ENCODE measurements at regions not wholly inside any gene's neighbourhood (a gene's known extent, or its start where the extent isn't known, plus 50 kb on each side); places are given as distances from the start of the nearest gene placed in this dataset.

DNA sequence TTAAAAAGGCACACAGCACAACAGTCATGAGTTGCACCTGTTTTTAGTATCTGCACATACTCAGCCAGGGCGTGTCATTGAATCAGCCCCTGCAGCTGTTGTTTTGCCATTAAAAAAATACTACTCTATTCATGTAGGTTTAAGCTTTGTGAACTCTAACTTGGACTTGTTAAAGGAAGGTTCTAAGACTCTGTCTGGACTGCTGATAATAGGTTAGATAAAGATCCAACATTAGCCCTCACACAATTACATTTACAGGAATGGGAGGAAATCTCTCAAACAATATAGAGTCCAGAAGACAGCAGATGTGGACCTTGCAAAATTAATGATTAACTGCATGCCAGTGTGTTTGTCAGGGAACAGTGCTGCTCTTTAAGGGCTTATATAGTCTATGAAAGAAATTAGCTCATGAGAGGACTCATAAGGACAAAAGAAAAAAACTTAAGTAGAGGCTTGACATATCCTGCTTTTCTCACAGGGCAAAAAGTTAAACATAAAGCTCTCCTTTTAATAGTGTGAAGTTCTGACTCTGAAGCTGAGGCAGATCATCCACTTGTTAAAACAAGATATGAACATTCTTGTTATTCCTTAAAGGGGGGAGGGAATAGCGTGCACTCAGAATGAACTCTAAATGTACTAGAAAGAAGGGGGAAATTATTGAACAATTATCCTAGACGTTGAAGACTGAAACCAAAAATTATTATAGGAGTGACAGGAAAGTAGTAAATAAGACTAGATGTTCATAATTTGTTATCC, 243.6 kb downstream of the NDFIP2 start:
- no peak for DNase-seq (ENCODE audit: low read depth in 3 of 3)

DNA sequence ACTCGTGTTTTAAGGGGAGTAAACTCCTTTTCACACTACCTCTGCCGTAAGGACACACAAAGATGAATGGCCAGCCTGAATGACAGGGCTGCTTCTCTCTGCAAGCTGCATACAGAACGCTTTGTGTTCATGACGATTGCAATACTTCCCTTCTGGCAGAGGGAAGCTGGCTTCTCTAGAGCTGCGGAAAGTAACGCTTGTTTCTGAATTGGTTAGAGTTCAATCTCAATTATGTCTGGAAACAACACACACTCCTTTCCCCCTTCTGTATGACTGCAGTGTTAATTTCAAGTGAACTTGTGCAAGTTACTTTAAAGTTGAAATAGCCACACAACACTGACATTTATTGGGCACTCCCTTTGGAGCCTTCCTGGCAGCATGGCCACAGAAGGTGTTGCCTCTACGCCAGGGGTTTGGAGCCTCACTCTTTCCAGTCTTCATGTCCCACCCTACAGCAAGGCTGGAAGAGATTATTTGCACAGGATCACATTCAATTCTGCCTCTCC, 242.6 kb downstream of the NDFIP2 start:
- no peak for DNase-seq (ENCODE audit: low read depth in 3 of 3)

GRCh38 chr13:79722885-79723445, 242.0 kb downstream of the NDFIP2 start:
- no peak for DNase-seq (ENCODE audit: low read depth in 3 of 3)

GRCh38 chr13:79716191-79716590, 235.2 kb downstream of the NDFIP2 start:
- DNase-seq (ENCODE audit: low read depth in 3 of 3): no peak

- DNase-seq (ENCODE audit: low read depth in 3 of 3): no peak
These were observed 230.7 kb downstream of the NDFIP2 start for GRCh38 chr13:79711631-79712030.

DNA sequence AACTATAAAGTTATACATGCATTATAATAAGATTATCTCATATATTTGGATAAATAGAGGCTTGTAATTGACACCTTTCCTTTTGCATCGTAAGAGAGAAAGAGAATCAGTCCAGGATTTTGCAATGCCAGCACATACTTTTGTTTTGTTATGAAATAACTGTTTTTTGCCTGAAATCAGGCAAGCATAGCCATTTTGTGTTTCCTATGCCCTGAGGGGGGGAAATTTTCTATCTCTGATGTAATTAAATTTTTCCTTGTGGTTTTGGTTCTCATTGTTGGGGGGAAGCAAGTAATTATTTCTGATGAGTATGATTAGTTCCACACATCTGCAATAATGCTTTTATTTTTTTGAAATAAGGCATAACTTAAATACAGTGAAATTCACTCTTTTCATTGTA, 229.4 kb downstream of the NDFIP2 start:
- no peak for DNase-seq (ENCODE audit: low read depth in 3 of 3)

GRCh38 chr13:79709471-79709870, 228.5 kb downstream of the NDFIP2 start:
- DNase-seq (ENCODE audit: low read depth in 3 of 3): no peak

DNA sequence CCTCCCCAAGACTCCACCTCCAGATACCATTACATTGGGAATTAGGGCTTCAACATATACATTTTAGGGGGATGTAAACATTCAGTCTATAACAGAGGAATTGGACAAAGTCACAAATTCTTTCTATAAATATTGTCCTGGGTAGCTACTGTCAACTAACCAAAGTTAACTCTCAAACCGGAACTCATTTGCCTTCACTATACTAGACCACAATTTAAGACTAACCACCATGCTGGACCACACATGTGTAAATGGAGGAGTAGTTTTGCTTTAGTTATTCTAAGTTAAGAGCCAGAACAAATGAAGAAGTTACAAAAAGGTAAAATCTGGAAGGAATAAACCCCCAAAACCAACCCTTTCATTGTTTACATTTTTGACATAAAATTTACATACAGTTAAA, 222.8 kb downstream of the NDFIP2 start:
- no peak for DNase-seq (ENCODE audit: low read depth in 3 of 3)

- no peak for DNase-seq (ENCODE audit: low read depth in 3 of 3)
These were observed 214.8 kb downstream of the NDFIP2 start for GRCh38 chr13:79695754-79696153.

DNA sequence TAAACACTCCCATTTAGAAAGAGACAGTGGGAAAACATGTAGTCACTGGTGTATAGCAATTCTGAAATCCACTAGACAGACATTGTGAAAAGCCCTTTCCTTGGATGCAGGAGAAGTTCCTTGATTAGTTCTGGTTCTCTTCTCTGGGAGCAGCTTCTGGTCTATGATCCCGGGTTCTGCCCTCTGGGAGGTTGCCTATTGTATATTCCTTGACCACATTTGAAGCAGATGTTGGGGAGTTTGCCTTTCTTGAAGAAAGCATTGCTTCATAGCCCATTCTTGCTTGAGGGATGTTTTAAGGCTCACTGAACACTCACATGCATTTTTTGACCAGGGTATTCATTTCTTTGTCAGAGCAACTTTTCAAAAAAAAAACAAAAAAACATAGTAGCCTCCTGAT, 211.9 kb downstream of the NDFIP2 start:
- DNase-seq (ENCODE audit: low read depth in 3 of 3): no peak

DNA sequence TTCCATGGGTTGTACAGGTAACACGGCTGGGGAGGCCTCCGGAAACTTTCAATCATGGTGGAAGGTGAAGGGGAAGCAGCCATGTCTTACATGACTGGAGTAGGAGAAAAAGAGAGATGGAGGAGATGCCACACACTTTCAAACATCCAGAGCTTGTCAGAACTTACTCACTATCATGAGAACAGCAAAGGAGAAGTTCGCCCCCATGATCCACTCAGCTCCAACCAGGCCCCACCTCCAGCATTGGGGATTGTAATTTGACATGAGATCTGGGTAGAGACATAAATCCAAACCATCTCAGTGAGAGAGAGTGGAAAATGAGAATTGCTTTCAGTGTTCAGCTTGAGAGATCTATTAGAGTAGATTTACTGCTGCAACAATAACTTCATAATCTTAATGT, 210.9 kb downstream of the NDFIP2 start:
- DNase-seq (ENCODE audit: low read depth in 3 of 3): no peak

GRCh38 chr13:79688741-79689140, 207.8 kb downstream of the NDFIP2 start:
- DNase-seq (ENCODE audit: low read depth in 3 of 3): no peak

DNA sequence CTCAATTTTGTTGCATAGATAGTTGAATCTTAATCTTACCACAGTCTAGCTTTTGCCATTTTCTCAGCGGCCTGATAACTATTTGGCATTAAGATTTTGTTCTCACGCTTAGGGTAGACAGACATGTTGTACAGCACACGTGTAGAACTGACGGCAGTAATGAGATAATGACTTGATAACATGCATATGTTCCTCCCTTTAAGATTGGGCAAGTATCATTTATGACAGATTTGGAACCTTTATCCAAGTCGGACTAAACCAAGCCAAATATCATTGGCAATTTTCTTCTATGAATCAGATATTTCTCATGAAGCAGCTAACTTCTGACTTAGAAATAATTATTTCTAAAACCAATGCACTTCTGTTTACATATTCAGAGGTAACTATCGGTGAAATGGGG, 205.5 kb downstream of the NDFIP2 start:
- no peak for DNase-seq (ENCODE audit: low read depth in 3 of 3)

- no peak for DNase-seq (ENCODE audit: low read depth in 3 of 3)
These were observed 203.4 kb downstream of the NDFIP2 start for GRCh38 chr13:79684371-79684770.

GRCh38 chr13:79682164-79682563, 201.2 kb downstream of the NDFIP2 start:
- no peak for DNase-seq (ENCODE audit: low read depth in 3 of 3)

- no peak for DNase-seq (ENCODE audit: low read depth in 3 of 3)
These were observed 200.1 kb downstream of the NDFIP2 start for GRCh38 chr13:79681069-79681468.

DNA sequence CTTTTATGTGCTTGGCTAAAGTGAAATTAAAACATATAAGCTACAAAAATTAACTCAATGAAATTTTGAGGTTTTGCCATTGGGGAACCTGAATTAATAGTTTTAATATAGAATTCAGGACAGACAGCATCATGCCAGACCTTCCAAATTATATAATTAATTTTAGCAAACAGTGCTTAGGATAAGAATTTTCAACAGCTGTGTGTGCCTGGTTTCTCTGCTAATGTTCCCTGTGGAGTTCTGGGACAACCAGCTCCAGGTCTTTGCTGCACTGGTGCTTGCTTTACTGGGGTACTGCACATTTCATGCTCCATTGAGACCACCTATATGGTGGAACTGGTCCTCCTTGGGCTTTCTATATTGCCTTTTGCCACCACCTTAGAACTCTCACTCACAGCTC, 199.5 kb downstream of the NDFIP2 start:
- DNase-seq (ENCODE audit: low read depth in 3 of 3): no peak

GRCh38 chr13:79679334-79679733, 198.4 kb downstream of the NDFIP2 start:
- peak in 2 of 3 experiments; percentile 6 to 32 for DNase-seq (ENCODE audit: low read depth in 3 of 3)

GRCh38 chr13:79678100-79678499, 197.1 kb downstream of the NDFIP2 start:
- no peak for DNase-seq (ENCODE audit: low read depth in 3 of 3)

DNA sequence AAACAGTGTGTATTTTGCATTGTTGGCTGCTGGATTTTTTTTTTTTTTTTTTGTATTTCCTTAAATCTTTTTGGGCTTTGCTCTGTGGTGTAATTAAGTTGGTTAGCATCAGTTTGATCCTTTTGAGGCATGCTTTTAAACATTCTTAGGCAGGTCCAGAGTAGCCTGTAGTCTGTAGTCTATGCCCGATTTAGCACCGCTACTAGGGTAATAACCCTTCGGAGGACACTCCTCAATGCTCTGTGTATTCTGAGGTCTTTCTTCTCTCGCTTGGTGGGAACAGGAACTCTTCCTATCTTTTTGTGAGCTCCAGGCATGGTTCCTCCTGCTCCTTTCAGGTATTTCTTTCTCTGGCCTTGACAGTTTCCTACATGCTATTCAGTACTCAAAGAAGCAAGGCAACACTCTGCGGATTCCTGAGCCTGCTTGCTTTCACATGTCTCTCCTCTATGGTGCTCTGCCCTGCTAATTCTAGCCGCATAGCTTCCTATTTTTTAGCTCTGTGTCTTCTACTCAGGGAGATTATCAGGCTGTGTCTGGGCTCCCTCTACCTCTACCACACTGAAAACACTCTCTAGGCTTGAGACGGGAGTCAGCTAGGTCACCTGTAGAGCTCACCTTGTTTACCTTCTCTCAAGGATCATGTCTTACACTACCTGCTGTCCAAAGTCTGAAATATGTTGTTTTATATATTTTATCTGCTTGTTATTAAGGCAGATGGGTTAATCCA, 195.1 kb downstream of the NDFIP2 start:
- no peak for DNase-seq (ENCODE audit: low read depth in 3 of 3)

GRCh38 chr13:79674765-79675515, 194.0 kb downstream of the NDFIP2 start:
- no peak for DNase-seq (ENCODE audit: low read depth in 3 of 3)

GRCh38 chr13:79673993-79674377, 193.0 kb downstream of the NDFIP2 start:
- no peak for DNase-seq (ENCODE audit: low read depth in 3 of 3)

Measured in stimulated activated CD4-positive, alpha-beta T cell treated with anti-CD3 and anti-CD28 coated beads, TNF-alpha, amount 100 ng/mL, for 24 hours (primary cell).